ENCODE measurements at regions not wholly inside any gene's neighbourhood (a gene's known extent, or its start where the extent isn't known, plus 50 kb on each side); places are given as distances from the start of the nearest gene placed in this dataset.
"Not testable (repeated sequence)": the region's sequence is repeated elsewhere in the genome, so short reads cannot be mapped to it uniquely, and the experiment has no call there.

DNA sequence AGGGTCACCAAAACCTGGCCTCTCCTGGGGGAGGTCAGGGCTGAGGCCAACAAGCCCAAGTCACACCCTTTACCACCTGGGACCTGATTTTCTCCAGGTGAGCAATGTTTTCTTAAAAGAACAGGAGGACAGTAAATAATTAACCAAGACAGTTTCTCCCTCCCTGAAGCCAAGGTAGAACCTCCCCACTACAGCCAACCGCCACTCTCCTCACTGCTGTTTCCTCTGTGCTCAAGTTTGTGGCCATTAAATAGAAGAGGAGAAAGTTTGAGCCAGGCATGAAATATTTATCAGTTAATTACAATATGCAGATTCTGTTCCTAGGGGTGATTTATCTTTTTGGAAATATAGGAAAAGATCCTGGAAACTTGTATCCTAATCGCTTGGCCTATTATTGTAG, 150.6 kb upstream of the ANKRD20A1 start:
- DNase-seq, result not testable (repeated sequence)

DNA sequence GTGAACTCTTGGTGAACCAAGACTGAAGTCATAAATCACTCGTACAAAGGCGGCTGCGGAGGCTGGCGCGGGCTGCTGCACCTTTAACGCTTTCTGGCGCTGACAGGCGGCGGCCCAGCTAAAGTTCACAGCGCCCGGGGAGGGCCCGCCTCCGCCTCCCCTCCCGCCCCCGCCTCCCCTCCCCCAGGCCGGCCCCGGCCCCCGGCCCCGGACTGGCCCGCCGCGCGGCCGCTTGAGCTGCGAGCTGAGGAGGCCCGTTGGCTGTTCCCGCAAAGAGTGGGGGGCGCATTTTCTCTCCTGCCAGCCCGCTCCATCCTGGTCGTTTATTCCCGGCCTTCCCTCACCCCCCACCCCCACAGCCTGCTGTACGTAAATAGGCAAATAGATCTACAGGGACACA, 147.3 kb upstream of the ANKRD20A1 start:
- not testable (repeated sequence) for DNase-seq

DNA sequence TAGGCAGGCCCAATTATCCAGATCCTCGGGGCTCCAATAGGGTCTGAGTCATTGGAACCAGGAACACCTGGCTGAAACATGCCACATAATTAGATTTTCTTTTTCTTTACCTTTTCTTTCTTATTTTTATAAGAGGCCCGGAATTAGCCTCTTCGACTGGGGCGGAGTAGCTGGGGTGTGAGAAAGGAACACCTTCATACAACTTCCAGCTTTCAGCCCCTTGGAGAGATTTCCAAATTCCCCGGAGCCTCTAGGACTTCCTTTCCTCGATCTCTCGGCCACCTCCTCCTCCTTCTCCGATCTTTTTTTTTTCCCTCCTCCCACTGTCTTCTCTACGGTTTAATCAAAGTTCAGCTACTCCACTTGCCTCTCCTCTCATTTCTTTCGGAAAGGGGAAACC, 146.8 kb upstream of the ANKRD20A1 start:
- DNase-seq, result not testable (repeated sequence)

DNA sequence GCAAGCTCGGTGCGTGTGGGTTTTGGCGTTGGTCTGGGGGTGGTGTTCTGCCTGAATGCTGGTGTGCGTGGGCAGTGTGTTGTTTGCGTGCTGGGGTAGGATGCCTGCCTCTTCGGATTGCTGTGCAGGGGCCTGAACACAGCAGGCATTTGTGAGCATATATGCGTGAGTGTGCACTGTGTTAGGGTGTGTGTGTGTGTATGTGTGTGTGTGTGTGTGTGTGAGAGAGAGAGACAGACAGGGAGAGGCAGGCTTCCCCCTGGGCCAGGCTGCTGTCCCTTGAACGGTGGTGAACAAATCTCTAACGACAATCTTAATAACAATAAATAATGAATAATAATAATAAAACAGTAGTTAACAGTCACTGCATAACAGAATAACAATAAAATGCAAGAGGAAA, 145.8 kb upstream of the ANKRD20A1 start:
- DNase-seq, result not testable (repeated sequence)

DNA sequence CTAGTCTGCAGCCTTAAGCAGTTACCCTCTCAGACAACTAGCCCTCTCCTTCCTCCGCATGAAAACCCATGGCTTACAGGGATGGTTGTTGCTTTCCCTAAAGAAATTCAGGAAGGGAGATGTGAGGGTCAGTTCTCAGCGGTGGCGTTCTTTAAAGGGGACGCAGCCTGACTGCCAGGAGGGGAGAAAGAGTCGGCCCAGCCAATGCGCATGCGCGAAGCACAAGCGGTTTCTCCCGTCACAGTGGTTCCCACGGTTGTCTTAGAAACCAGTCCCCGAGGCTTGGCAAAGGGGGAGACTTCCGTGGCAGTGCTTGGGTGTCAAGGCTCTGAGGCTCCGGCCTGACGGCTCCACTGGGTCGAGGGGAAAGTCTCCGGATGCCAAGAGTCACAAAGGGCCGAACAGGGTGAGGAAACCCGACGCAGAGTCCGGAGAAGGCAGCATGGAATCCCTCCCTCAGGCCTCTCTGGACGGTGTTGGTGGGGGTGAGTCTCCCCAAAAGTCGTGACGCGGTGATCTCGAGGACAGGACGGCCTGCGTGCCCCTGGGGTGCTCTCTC, 140.8 kb upstream of the ANKRD20A1 start:
- peak; percentile 34 for DNase-seq

DNA sequence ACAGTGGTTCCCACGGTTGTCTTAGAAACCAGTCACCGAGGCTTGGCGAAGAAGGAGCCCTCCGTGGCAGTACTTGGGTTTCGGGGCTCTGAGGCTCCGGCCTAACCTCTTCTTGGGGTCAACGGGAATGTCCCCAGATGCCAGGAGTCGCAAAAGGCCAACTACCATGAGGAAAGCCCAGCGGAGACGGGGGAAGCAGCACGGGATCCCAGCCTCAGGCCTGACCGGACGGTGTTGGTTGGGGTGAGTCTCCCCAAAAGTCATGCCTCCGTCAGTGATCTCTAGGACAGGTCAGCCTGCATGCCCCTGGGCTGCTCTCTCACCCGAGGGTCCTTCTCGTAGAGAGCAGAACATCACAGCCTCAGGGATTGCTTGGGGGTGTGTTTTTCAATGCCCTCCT, 138.2 kb upstream of the ANKRD20A1 start:
- DNase-seq, result not testable (repeated sequence)

DNA sequence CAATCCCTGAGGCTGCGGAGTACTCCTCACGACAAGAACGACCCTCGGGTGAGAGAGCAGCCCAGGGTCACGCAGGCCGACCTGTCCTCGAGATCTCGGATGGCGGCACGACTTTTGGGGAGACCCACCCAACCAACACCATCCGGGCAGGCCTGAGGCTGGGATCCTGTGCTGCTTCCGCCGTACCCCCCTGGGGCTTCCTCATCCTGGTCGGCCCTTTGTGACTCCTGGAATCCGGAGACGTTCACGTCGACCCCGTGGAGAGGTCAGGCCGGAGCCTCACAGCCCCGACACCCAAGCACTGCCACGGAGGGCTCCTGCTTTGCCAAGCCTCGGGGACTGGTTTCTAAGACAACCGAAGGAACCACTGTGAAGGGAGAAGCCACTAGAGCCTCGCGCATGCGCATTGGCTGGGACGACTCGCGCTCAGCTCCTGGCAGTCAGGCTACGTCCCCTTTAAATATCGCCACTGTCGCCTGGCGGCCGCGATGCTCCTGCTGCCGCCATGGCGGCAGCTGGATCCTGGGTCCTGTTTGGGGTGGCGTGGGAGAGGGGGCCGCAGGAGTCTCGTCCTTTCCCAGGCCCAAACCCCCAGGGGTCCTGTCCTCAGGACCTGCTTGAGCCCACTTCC, 136.2 kb upstream of the ANKRD20A1 start:
- not testable (repeated sequence) for DNase-seq

DNA sequence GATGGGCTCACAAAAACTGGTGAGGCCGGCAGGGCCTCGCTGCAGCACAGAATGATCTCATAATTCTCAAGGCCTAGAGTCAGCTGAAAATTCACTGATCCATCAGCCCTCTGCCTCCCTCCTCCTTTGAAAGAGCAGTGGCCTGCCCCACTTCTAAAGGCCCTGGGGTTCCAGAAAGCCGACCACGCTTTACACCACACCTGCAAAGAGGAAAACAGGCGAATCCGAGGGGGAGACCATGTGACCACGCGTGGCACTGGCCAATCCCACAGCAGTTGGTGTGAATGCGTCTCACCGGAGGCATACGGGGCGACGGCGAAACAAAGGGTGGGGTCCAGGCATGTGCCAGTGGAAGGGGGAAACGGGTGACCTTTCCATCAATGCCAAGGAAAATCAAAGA, 135.5 kb upstream of the ANKRD20A1 start:
- peak; percentile 16 for DNase-seq

DNA sequence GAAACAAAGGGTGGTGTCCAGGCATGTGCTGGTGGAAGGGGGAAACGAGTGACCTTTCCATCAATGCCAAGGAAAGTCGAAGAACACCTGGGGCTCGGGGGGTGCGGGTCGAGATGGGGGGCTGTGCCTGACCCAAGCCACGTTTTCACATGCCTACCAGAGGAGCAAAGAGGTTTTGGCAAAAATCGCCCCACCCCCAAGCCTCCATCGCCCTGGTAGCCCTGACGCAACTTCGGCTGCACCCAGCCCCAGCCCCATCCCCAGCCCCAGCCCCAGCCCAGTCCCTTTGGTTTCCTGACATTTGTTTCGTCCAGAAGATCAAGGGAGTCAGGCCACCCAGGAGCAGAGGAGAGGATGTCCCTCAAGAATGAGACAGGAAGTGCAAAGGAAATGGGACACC, 133.8 kb upstream of the ANKRD20A1 start:
- DNase-seq, result peak; percentile 30

DNA sequence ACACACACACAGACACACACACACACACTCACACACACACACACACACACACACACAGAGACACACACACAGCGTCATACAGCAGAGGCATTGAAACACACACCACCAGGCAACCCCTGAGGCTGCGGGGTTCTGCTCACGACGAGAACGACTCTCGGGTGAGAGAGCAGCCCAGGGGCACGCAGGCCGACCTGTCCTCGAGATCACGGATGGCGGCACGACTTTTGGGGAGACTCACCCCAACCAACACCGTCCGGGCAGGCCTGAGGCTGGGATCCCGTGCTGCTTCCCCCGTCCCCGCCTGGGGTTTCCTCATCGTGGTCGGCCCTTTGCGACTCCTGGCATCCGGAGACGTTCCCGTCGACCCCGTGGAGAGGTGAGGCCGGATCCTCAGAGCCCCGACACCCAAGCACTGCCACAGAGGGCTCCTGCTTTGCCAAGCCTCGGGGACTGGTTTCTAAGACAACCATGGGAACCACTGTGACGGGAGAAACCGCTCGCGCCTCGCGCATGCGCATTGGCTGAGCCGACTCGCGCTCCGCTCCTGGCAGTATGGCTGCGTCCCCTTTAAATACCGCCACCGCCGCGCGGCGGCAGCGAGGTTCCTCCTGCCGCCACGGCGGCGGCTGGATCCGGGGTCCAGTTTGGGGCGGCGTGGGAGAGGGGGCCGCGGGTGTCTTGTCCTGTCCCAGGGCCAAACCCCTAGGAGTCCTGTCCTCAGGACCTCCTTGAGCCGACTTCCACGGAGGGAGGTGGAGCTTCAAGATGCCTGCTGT, 132.3 kb upstream of the ANKRD20A1 start:
- DNase-seq, result peak; percentile 10

DNA sequence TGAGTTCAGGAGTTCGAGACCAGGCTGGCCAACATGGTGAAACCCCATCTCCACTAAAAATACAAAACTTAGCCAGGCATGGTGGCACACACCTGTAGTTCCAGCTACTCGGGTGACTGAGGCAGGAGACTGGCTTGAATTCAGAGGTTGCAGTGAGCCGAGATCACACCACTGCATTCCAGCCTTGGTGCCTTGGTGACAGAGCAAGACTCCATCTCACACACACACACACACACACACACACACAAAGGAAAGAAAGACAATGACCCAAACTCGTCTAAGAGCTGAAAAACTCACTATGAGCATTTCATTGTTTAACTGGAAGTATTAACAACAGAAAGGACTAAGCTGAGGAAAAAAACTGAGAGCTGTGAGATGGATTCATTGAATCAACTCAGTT, 95.6 kb upstream of the ANKRD20A1 start:
- not testable (repeated sequence) for DNase-seq

DNA sequence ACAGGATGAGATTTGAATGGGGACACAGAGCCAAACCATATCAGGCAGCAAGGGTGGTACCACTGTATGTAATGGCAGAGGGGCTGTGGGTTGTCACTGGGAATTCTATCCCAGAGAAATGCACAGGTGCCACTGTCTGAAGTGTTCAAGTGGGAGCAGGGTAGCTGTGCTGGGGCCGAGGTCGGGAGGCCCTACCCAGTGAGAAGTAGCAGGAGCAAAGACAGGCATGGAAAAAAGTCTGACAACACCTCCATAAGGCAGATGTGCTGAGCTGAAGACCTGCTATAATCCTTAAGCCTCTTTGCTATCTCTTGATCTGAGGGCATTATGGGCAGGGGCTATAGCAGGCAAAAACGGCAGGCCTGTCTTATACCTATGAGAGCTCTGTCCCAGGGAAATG, 86.9 kb upstream of the ANKRD20A1 start:
- not testable (repeated sequence) for DNase-seq

DNA sequence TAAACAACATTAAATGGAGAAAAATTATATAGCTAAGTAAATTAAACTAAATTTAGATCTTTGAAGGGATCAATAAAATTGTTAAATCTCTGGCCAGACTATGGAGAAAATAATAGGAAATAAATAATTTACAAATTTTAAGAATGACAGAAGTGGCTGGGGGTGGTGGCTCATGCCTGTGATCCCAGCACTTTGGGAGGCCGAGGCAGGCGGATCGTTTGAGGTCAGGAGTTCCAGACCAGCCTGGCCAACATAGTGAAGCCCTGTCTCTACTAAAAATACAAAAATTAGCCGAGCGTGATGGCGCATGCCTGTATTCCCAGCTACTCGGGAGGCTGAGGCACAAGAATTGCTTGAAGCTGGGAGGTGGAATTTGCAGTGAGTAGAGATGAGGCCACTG, 58.6 kb upstream of the ANKRD20A1 start:
- DNase-seq, result not testable (repeated sequence)
